ENCODE measurements at regions not wholly inside any gene's neighbourhood (a gene's known extent, or its start where the extent isn't known, plus 50 kb on each side); places are given as distances from the start of the nearest gene placed in this dataset.

GRCh38 chr13:73633817-73634460, 500.3 kb downstream of the KLF12 start:
- DNase-seq (ENCODE audit: low read depth in 2 of 2): no peak

GRCh38 chr13:73631411-73631810, 502.8 kb downstream of the KLF12 start:
- no peak for DNase-seq (ENCODE audit: low read depth in 2 of 2)

- DNase-seq (ENCODE audit: low read depth in 2 of 2): no peak
Observed at GRCh38 chr13:73625562-73626339, 508.5 kb downstream of the KLF12 start.

- DNase-seq (ENCODE audit: low read depth in 2 of 2): no peak
Observed at GRCh38 chr13:73623281-73623680, 510.9 kb downstream of the KLF12 start.

GRCh38 chr13:73622381-73622780, 511.8 kb downstream of the KLF12 start:
- DNase-seq (ENCODE audit: low read depth in 2 of 2): no peak

GRCh38 chr13:73618275-73618865, 515.8 kb downstream of the KLF12 start:
- DNase-seq (ENCODE audit: low read depth in 2 of 2): no peak

GRCh38 chr13:73616861-73617260, 517.3 kb downstream of the KLF12 start:
- DNase-seq (ENCODE audit: low read depth in 2 of 2): no peak

- no peak for DNase-seq (ENCODE audit: low read depth in 2 of 2)
Observed at GRCh38 chr13:73610799-73611592, 523.2 kb downstream of the KLF12 start.

- no peak for DNase-seq (ENCODE audit: low read depth in 2 of 2)
Observed at GRCh38 chr13:73608711-73609485, 525.3 kb downstream of the KLF12 start.

GRCh38 chr13:73608157-73608516, 526.1 kb downstream of the KLF12 start:
- DNase-seq (ENCODE audit: low read depth in 2 of 2): no peak

GRCh38 chr13:73607489-73608156, 526.6 kb downstream of the KLF12 start:
- DNase-seq (ENCODE audit: low read depth in 2 of 2): no peak

GRCh38 chr13:73603646-73604045, 530.6 kb downstream of the KLF12 start:
- DNase-seq (ENCODE audit: low read depth in 2 of 2): no peak

- DNase-seq (ENCODE audit: low read depth in 2 of 2): no peak
Observed at GRCh38 chr13:73602295-73602694, 531.9 kb downstream of the KLF12 start.

GRCh38 chr13:73601708-73602107, 532.5 kb downstream of the KLF12 start:
- DNase-seq (ENCODE audit: low read depth in 2 of 2): no peak

GRCh38 chr13:73599232-73600128, 534.7 kb downstream of the KLF12 start:
- no peak for DNase-seq (ENCODE audit: low read depth in 2 of 2)

- DNase-seq (ENCODE audit: low read depth in 2 of 2): no peak
Observed at GRCh38 chr13:73598020-73598712, 536.0 kb downstream of the KLF12 start.

- no peak for DNase-seq (ENCODE audit: low read depth in 2 of 2)
Observed at GRCh38 chr13:73596382-73596781, 537.6 kb downstream of the KLF5 start.

GRCh38 chr13:73593199-73593765, 534.5 kb downstream of the KLF5 start:
- DNase-seq (ENCODE audit: low read depth in 2 of 2): no peak

GRCh38 chr13:73591861-73592260, 533.1 kb downstream of the KLF5 start:
- DNase-seq (ENCODE audit: low read depth in 2 of 2): no peak

All from stimulated activated CD4-positive, alpha-beta T cell treated with anti-CD3 and anti-CD28 coated beads, Interleukin-15, amount 100 ng/mL, for 48 hours (primary cell).